ENCODE measurements at regions not wholly inside any gene's neighbourhood (a gene's known extent, or its start where the extent isn't known, plus 50 kb on each side); places are given as distances from the start of the nearest gene placed in this dataset.

DNA sequence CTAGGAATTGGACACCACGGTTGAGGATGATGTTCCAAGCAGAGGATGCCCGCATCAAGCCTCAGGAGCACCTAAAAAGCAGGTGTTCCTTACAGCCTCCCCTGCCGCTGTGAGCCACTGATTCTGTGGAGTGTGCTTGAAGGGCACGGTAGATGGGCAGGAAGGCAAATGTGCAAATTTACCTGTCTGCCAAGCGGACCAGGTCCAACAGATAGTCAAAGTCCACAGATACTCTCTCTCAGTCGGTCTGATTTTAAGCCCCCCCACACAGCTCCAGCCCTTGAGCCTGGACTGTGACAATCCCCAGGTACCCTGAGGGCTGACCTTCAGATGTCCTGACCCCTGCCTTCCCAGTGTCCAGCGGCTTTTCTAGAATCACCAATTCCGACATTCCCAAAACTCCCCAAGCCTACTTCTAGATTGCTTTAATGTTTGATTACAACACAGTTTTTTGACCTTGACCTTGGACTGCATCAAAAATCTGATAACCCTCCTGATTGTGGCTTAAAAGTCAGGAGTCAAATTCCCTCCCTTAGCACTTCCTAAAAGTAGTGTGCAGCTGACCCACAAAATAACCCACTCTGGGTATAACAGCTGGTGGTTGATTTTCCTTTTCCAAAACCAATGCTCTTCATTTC, 208.8 kb upstream of the NCKAP5 start:
- Mint-ChIP-seq H3K4me3 (ENCODE audit: unreplicated experiment) (no peak overlapping the region), H3K9me3 (ENCODE audit: unreplicated experiment) (no peaks in the 10 kb centered on the region), H3K4me1 (ENCODE audit: low read depth, unreplicated experiment) (no peaks in the 10 kb centered on the region), H3K27ac (ENCODE audit: unreplicated experiment) (no peak overlapping the region), H3K36me3 (ENCODE audit: unreplicated experiment) (no peaks in the 10 kb centered on the region), H3K27me3 (ENCODE audit: unreplicated experiment) (peaks cover 1% of the 10 kb centered on the region)
- DNase-seq = no peak
- no peak for TF ChIP-seq CTCF (IDR thresholded peaks at IDR 0.05; ENCODE audit: partially characterized antibody, unreplicated experiment)

- Mint-ChIP-seq H3K27me3 (ENCODE audit: unreplicated experiment) (peaks cover 1% of the 10 kb centered on the region), H3K9me3 (ENCODE audit: unreplicated experiment) (no peaks in the 10 kb centered on the region)
- DNase-seq = no peak
Measured at GRCh38 chr2:133777574-133777960, 209.3 kb upstream of the NCKAP5 start.

GRCh38 chr2:133780099-133780996, 212.1 kb upstream of the NCKAP5 start:
- DNase-seq = peak; percentile 46
- peak; percentile 82 for TF ChIP-seq CTCF (IDR thresholded peaks at IDR 0.05; ENCODE audit: partially characterized antibody, unreplicated experiment)
- Mint-ChIP-seq H3K36me3 (ENCODE audit: unreplicated experiment) (peaks cover 4% of the 10 kb centered on the region), H3K4me1 (ENCODE audit: low read depth, unreplicated experiment) (no peaks in the 10 kb centered on the region), H3K9me3 (ENCODE audit: unreplicated experiment) (peaks cover 1% of the 10 kb centered on the region), H3K27me3 (ENCODE audit: unreplicated experiment) (peaks cover 3% of the 10 kb centered on the region), H3K4me3 (ENCODE audit: unreplicated experiment) (no peak overlapping the region), H3K27ac (ENCODE audit: unreplicated experiment) (no peak overlapping the region)

More at GRCh38 chr2:133777574-133777960, 209.3 kb upstream of the NCKAP5 start:
- H3K27ac Mint-ChIP-seq (ENCODE audit: unreplicated experiment) = no peak overlapping the region
- no peaks in the 10 kb centered on the region for H3K4me1 Mint-ChIP-seq (ENCODE audit: low read depth, unreplicated experiment)
- no peak for TF ChIP-seq CTCF (IDR thresholded peaks at IDR 0.05; ENCODE audit: partially characterized antibody, unreplicated experiment)
- H3K4me3 Mint-ChIP-seq (ENCODE audit: unreplicated experiment) = no peak overlapping the region
- H3K36me3 Mint-ChIP-seq (ENCODE audit: unreplicated experiment) = no peaks in the 10 kb centered on the region

DNA sequence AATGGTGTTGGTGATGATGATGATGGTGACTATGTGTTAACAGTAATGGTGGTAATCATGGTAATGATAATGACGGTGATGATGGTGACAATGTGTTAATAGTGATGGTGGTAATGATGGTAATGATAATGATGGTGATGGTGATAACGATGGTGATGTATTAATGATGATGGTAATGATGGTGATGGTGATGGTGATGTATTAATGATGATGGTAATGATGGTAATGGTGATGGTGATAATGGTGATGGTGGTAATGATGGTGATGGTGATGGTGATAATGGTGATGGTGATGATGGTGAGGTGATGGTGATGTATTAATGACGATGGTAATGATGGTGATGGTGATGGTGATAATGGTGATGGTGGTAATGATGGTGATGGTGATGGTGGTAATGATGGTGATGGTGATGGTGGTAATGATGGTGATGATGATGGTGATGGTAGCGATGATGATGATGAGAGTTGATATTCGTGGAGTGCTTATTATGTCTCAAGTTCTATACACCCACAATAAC, 212.8 kb upstream of the NCKAP5 start:
- Mint-ChIP-seq H3K9me3 (ENCODE audit: unreplicated experiment) (peaks cover 1% of the 10 kb centered on the region), H3K27ac (ENCODE audit: unreplicated experiment) (no peak overlapping the region), H3K4me3 (ENCODE audit: unreplicated experiment) (no peak overlapping the region), H3K27me3 (ENCODE audit: unreplicated experiment) (peaks cover 2% of the 10 kb centered on the region), H3K4me1 (ENCODE audit: low read depth, unreplicated experiment) (no peaks in the 10 kb centered on the region), H3K36me3 (ENCODE audit: unreplicated experiment) (peaks cover 4% of the 10 kb centered on the region)
- no peak for DNase-seq
- TF ChIP-seq CTCF (IDR thresholded peaks at IDR 0.05; ENCODE audit: partially characterized antibody, unreplicated experiment) = no peak

- H3K27ac Mint-ChIP-seq (ENCODE audit: unreplicated experiment) = no peak overlapping the region
- no peak for TF ChIP-seq CTCF (IDR thresholded peaks at IDR 0.05; ENCODE audit: partially characterized antibody, unreplicated experiment)
- no peak overlapping the region for H3K4me3 Mint-ChIP-seq (ENCODE audit: unreplicated experiment)
- H3K4me1 Mint-ChIP-seq (ENCODE audit: low read depth, unreplicated experiment) = no peaks in the 10 kb centered on the region
- H3K36me3 Mint-ChIP-seq (ENCODE audit: unreplicated experiment) = peaks cover 4% of the 10 kb centered on the region
- H3K9me3 Mint-ChIP-seq (ENCODE audit: unreplicated experiment) = peaks cover 4% of the 10 kb centered on the region
- H3K27me3 Mint-ChIP-seq (ENCODE audit: unreplicated experiment) = peaks cover 2% of the 10 kb centered on the region
- DNase-seq = no peak
Measured at GRCh38 chr2:133787207-133787606, 218.9 kb upstream of the NCKAP5 start.

Measured in glutamatergic neuron (in vitro differentiated cells).